GM12878 (cell line): ENCODE measurements at regions not wholly inside any gene's neighbourhood (a gene's known extent, or its start where the extent isn't known, plus 50 kb on each side); places are given as distances from the start of the nearest gene placed in this dataset.

Experiments
- ATF3 ChIP-seq: IDR thresholded peaks from 2 replicates; pipeline ENCODE4 v1.6.1; 2011; ENCODE audit warnings: low read depth, mild to moderate bottlenecking, low read length, moderate library complexity, borderline replicate concordance; ENCODE audit errors: extremely low read depth
- CTCF ChIP-seq, 3 experiments: IDR thresholded peaks in 2 of 3; conservative IDR thresholded peaks in 1 of 3; 2 replicates each; pipeline ENCODE4 v1.5.1; 2011; ENCODE audit warnings: low read depth in 3 of 3, low read length in 3 of 3, mild to moderate bottlenecking in 3 of 3, control low read depth in 2 of 3, moderate library complexity in 2 of 3, inconsistent platforms in 1 of 3, mixed read lengths in 1 of 3; ENCODE audit not compliant: control insufficient read depth in 2 of 3, insufficient read depth in 1 of 3; ENCODE audit errors: extremely low read depth in 1 of 3
- EP300 ChIP-seq, 2 experiments: fragments of 150-350 bp in 1 of 2; IDR thresholded peaks; 2 replicates each; pipeline ENCODE4 v1.6.1; 2011 to 2012; ENCODE audit warnings: low read depth in 2 of 2, low read length in 2 of 2, borderline replicate concordance in 1 of 2, improper control_type of control experiment in 1 of 2, inconsistent platforms in 1 of 2; ENCODE audit not compliant: control insufficient read depth in 1 of 2
- EZH2 ChIP-seq: IDR thresholded peaks from 2 replicates; pipeline ENCODE4 v1.6.1; 2012; ENCODE audit warnings: low read depth, mild to moderate bottlenecking, control low read depth, inconsistent platforms, low read length, borderline replicate concordance; ENCODE audit not compliant: control insufficient read depth
- RAD51 ChIP-seq: fragments of 450-650 bp; IDR thresholded peaks from 2 replicates; pipeline ENCODE4 v1.6.1; 2016; ENCODE audit warnings: moderate library complexity, mild to moderate bottlenecking, inconsistent platforms
- TCF12 ChIP-seq: IDR thresholded peaks from 2 replicates; pipeline ENCODE4 v1.6.1; 2011; ENCODE audit warnings: low read depth, mild to moderate bottlenecking, low read length
- ZZZ3 ChIP-seq: IDR thresholded peaks from 2 replicates; pipeline ENCODE4 v1.6.1; 2011; ENCODE audit warnings: low read depth; ENCODE audit not compliant: control insufficient read depth, insufficient read length

GRCh38 chr18:55013086-55013485 lies 53.8 kb upstream of the CCDC68 start:
- no peak for TF ChIP-seq ATF3
- TF ChIP-seq RAD51, result no peak
- TF ChIP-seq CTCF (IDR thresholded peaks at IDR 0.05 in 2 of 3, conservative IDR thresholded peaks at IDR 0.05 in 1 of 3; ENCODE audit: control insufficient read depth in 2 of 3, extremely low read depth in 1 of 3, insufficient read depth in 1 of 3, low read depth in 3 of 3, low read length in 3 of 3), result no peak
- TF ChIP-seq ZZZ3, result no peak
- TF ChIP-seq EZH2, result no peak
- no peak for TF ChIP-seq EP300 (IDR thresholded peaks at IDR 0.05; ENCODE audit: borderline replicate concordance in 1 of 2, control insufficient read depth in 1 of 2, low read depth in 2 of 2, low read length in 2 of 2)
- TF ChIP-seq TCF12, result no peak
